ENCODE measurements at regions not wholly inside any gene's neighbourhood (a gene's known extent, or its start where the extent isn't known, plus 50 kb on each side); places are given as distances from the start of the nearest gene placed in this dataset.

DNA sequence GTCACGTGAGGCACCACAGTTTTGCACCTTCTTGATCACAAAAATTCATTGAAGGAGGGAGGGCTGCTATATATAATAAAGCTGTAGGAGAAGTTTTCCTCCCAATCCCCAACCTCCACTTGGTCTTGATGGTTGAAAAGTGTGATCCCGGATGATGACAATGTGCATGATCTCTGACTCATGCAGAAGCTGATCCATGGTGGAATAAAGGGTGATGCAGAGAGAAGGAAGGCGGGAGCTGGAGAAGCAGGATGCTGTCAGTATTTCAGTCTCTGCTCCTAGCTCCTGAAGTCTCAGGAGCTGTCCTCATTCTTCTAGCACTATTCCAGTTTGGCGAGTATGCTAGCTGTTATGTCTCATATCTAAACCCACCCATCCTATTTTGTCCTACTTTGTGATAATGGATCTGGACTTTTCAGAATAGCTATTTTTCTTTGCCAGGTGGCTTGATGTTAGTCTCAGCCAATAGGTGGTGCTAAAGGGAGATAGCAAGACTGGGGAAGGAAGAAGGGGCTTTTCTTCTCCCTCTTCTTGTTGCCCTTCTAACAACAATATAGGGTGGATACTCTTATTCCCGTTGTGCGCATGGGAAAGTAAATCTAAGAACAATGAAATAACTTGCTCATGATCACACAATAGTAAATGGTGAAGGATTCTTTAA lies 65.6 kb upstream of the HTR2A start:
- intact Hi-C loops (cut with DNase I; ENCODE audit: low total_unique reads) = no loop called here
- H3K27me3 ChIP-seq = no peaks in the 10 kb centered on the region
- no peaks in the 10 kb centered on the region for H3K9me3 ChIP-seq
- 87 to 92% methylated on average over 6 of the region's 6 CpGs for WGBS, 2 donors
- no peak for DNase-seq
- H3K4me3 ChIP-seq = no peak overlapping the region
- no peaks in the 10 kb centered on the region for H3K36me3 ChIP-seq (ENCODE audit: low read depth, missing control alignments)
- no peak overlapping the region for H3K27ac ChIP-seq
- H3K4me1 ChIP-seq = no peaks in the 10 kb centered on the region
- TF ChIP-seq POLR2A (IDR thresholded peaks at IDR 0.05) = no peak
- TF ChIP-seq, protein P1, sequence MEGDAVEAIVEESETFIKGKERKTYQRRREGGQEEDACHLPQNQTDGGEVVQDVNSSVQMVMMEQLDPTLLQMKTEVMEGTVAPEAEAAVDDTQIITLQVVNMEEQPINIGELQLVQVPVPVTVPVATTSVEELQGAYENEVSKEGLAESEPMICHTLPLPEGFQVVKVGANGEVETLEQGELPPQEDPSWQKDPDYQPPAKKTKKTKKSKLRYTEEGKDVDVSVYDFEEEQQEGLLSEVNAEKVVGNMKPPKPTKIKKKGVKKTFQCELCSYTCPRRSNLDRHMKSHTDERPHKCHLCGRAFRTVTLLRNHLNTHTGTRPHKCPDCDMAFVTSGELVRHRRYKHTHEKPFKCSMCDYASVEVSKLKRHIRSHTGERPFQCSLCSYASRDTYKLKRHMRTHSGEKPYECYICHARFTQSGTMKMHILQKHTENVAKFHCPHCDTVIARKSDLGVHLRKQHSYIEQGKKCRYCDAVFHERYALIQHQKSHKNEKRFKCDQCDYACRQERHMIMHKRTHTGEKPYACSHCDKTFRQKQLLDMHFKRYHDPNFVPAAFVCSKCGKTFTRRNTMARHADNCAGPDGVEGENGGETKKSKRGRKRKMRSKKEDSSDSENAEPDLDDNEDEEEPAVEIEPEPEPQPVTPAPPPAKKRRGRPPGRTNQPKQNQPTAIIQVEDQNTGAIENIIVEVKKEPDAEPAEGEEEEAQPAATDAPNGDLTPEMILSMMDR (IDR thresholded peaks at IDR 0.05) = no peak

DNA sequence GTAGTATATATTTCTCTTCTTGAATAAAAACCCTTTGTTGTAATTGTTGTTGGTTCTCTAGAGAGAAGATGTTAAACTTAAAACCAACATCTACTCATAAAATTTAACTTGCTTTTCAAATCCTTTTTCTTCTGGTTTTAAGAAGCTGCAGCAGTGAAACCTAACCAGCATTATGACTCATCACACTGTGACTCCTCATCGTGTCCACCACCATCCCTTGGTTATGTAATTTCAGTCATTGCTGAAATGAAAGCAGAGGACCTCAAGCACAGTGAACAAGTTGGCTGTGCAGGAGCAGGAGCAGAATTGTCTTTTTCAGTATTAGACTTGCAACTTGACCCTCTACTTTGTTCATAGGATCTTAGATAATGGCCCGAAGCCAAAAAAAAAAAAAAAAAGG lies 64.9 kb upstream of the HTR2A start:
- no peaks in the 10 kb centered on the region for H3K9me3 ChIP-seq
- H3K27me3 ChIP-seq = no peaks in the 10 kb centered on the region
- no peaks in the 10 kb centered on the region for H3K36me3 ChIP-seq (ENCODE audit: low read depth, missing control alignments)
- no peak for DNase-seq
- H3K27ac ChIP-seq = no peak overlapping the region
- intact Hi-C loops (cut with DNase I; ENCODE audit: low total_unique reads) = no loop called here
- no peaks in the 10 kb centered on the region for H3K4me1 ChIP-seq
- TF ChIP-seq POLR2A (IDR thresholded peaks at IDR 0.05) = no peak
- TF ChIP-seq, protein P1 (IDR thresholded peaks at IDR 0.05) = no peak
- no peak overlapping the region for H3K4me3 ChIP-seq
- WGBS, 2 donors = 62 to 63% methylated on average over 2 of the region's 2 CpGs

DNA sequence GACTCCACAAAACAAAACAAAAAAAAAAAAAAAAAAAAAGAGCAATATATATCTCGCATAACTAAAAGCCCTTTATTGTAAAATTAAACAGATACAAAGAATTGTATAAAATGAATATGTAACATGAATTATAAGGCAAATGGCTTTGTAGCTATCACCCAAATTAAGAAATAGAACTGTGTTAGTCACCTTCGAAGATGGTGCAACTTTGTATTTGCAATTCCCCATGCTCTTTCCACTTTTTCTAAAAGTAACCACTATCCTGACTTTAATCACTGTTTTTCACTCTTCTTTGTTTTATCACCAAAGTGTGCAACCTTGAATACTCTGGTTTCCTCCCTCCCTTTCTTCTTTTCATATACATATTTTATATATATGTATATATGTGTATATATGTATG lies 57.1 kb upstream of the HTR2A start:
- TF ChIP-seq, protein P1 (IDR thresholded peaks at IDR 0.05) = no peak
- no peak for TF ChIP-seq POLR2A (IDR thresholded peaks at IDR 0.05)

DNA sequence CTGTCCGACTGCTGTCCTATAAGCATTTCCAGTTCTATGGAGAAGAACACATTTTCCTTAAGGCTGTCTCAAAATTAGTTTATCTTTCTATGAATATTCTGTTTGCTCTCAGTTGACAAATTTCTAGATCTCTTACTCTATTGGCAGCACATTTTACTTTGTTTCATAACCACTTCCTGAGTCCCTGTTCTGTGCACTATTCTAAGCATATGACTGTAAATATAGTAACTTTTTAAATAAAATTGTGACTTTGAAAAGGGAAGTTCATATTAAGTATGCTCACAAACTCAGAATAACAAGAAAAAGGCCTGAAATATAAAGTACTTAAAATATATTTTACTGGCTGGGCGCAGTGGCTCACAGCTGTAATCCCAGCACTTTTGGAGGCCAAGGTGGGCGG lies 56.5 kb upstream of the HTR2A start:
- no peaks in the 10 kb centered on the region for H3K27me3 ChIP-seq
- 75 to 84% methylated on average over 3 of the region's 3 CpGs for WGBS, 2 donors
- intact Hi-C loops (cut with DNase I; ENCODE audit: low total_unique reads) = no loop called here
- no peak overlapping the region for H3K27ac ChIP-seq
- no peak overlapping the region for H3K4me3 ChIP-seq
- DNase-seq = no peak
- no peaks in the 10 kb centered on the region for H3K4me1 ChIP-seq
- no peaks in the 10 kb centered on the region for H3K9me3 ChIP-seq
- TF ChIP-seq, protein P1 (IDR thresholded peaks at IDR 0.05) = no peak
- TF ChIP-seq POLR2A (IDR thresholded peaks at IDR 0.05) = no peak
- H3K36me3 ChIP-seq (ENCODE audit: low read depth, missing control alignments) = no peaks in the 10 kb centered on the region

More for the DNA sequence above, 57.1 kb upstream of the HTR2A start:
- H3K36me3 ChIP-seq (ENCODE audit: low read depth, missing control alignments) = no peaks in the 10 kb centered on the region
- H3K4me3 ChIP-seq = no peak overlapping the region
- WGBS, 2 donors = 87% methylated on average over 2 of the region's 2 CpGs
- H3K27ac ChIP-seq = no peak overlapping the region
- no peaks in the 10 kb centered on the region for H3K4me1 ChIP-seq
- no peaks in the 10 kb centered on the region for H3K9me3 ChIP-seq
- no peak for DNase-seq
- intact Hi-C loops (cut with DNase I; ENCODE audit: low total_unique reads) = no loop called here
- no peaks in the 10 kb centered on the region for H3K27me3 ChIP-seq

DNA sequence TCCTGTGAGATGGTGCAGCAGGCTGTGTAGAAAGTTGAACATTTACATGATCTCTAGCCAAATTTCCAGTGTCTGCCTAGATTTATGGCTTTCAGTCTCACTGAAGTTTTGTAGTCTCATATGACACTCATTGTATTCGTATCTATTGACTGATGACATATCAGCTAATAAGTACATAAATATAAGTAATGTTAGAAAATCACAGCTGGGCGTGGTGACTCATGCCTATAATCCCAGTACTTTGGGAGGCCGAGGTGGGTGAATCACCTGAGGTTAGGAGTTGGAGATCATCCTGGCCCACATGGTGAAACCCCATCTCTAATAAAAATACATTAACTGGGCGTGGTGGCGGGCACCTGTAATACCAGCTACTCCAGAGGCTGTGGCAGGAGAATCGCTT lies 54.7 kb upstream of the HTR2A start:
- intact Hi-C loops (cut with DNase I; ENCODE audit: low total_unique reads) = no loop called here
- 83 to 90% methylated on average over 6 of the region's 6 CpGs for WGBS, 2 donors
- no peak overlapping the region for H3K4me3 ChIP-seq
- no peaks in the 10 kb centered on the region for H3K9me3 ChIP-seq
- H3K4me1 ChIP-seq = no peaks in the 10 kb centered on the region
- no peaks in the 10 kb centered on the region for H3K27me3 ChIP-seq
- DNase-seq = no peak
- no peaks in the 10 kb centered on the region for H3K36me3 ChIP-seq (ENCODE audit: low read depth, missing control alignments)
- TF ChIP-seq, protein P1 (IDR thresholded peaks at IDR 0.05) = no peak
- TF ChIP-seq POLR2A (IDR thresholded peaks at IDR 0.05) = no peak
- no peak overlapping the region for H3K27ac ChIP-seq
